C4-2B (cell line): ENCODE measurements at regions not wholly inside any gene's neighbourhood (a gene's known extent, or its start where the extent isn't known, plus 50 kb on each side); places are given as distances from the start of the nearest gene placed in this dataset.

ENCODE experiments used
- H3K27ac ChIP-seq: fragments of 450-650 bp; 2 replicates; pipeline ENCODE4 v1.5.1; 2017
- CTCF ChIP-seq: fragments of 450-650 bp; conservative IDR thresholded peaks from 2 replicates; pipeline ENCODE4 v1.5.1; 2017; ENCODE audit warnings: mild to moderate bottlenecking
- ZFX ChIP-seq: fragments of 450-650 bp; IDR thresholded peaks from 2 replicates; pipeline ENCODE4 v1.6.1; 2017

GRCh38 chr5:109945097-109945678, 255.5 kb downstream of the MAN2A1 start:
- no peak for TF ChIP-seq ZFX
- no peak for TF ChIP-seq CTCF
- H3K27ac ChIP-seq, result peak overlapping the region; percentile 20; the same call in 1 of the 2 replicates

DNA sequence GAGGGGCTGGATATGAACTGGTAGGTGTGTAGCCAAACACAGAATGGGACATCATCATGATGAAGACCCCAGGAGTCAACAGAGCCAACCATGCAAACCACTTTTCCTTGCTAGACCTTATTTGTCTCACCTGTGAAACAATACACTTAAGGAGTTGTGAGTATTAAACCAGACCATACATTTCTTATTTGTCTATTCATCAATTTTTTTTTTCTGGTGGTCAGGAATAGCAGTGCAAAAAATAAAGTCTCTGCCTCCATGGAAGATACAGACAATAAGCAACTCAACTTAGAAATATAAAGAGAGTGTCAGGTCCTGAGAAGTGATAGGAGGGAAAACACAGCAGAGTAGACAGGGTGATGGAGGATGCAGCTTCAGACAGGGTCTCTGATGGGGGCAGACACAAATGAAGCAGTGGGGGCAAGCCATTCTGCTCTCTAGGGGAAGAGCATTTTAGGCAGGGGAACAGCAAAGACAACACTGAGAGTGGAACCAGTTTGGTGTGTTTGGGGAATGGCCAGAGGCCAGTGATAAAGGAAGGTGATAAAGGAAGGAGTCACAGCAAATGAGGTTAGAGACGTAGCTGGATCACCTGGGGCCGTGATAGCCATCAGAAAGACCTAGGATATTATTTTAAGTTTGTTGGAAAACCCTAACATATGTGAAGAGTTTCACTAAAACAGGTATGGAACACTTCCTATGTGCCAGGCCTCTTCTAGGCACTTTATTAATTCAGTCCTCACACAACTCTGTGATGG, 256.2 kb downstream of the MAN2A1 start:
- no peak for TF ChIP-seq ZFX
- no peak for TF ChIP-seq CTCF
- peak overlapping the region; percentile 31 for H3K27ac ChIP-seq

DNA sequence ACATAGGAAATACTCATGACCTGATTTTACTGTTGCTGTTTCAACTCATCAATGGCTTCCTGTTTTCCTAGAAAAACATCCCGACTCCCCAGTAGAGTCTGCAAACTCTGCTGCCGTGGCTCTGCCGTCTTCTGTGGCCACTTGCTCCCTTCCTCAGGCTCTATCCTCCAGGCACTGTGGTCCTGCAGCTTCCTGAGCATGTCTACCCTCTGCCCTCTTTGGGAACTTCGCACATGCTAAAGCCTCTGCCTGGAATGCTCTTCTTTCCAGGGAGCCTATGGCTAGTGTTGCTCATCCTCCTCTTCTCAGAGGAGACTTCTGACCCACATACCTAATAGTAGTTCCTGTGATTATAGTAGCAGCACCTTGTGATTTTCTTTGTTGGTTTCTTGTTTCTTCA, 256.9 kb downstream of the MAN2A1 start:
- TF ChIP-seq ZFX, result no peak
- H3K27ac ChIP-seq, result peak overlapping the region; percentile 31

- TF ChIP-seq CTCF (no peak), ZFX (no peak)
Observed at GRCh38 chr5:109947667-109948066, 257.9 kb downstream of the MAN2A1 start.

GRCh38 chr5:109950634-109951033, 260.9 kb downstream of the MAN2A1 start:
- TF ChIP-seq CTCF, result no peak
- TF ChIP-seq ZFX, result no peak

More at GRCh38 chr5:109947667-109948066, 257.9 kb downstream of the MAN2A1 start:
- H3K27ac ChIP-seq, result no peak overlapping the region

GRCh38 chr5:109951348-109951747, 261.6 kb downstream of the MAN2A1 start:
- no peak overlapping the region for H3K27ac ChIP-seq
- no peak for TF ChIP-seq CTCF
- no peak for TF ChIP-seq ZFX

More at GRCh38 chr5:109950634-109951033, 260.9 kb downstream of the MAN2A1 start:
- no peak overlapping the region for H3K27ac ChIP-seq

GRCh38 chr5:109951758-109952157, 262.0 kb downstream of the MAN2A1 start:
- no peak overlapping the region for H3K27ac ChIP-seq
- TF ChIP-seq ZFX, result no peak
- TF ChIP-seq CTCF, result no peak
